Brain microvascular endothelial cell (primary cell): ENCODE measurements at regions not wholly inside any gene's neighbourhood (a gene's known extent, or its start where the extent isn't known, plus 50 kb on each side); places are given as distances from the start of the nearest gene placed in this dataset.

Experiments
- DNase-seq: peaks from one replicate; pipeline ENCODE4 v3.0.0-alpha.2; 2020
- H3K27ac ChIP-seq: fragments of 250-450 bp; sonication (Bioruptor Pico); 2 replicates; pipeline ENCODE4 v1.5.1; 2020; ENCODE audit warnings: mild to moderate bottlenecking, moderate library complexity
- H3K27me3 ChIP-seq: fragments of 250-450 bp; sonication (Bioruptor Pico); replicated peaks from 2 replicates; pipeline ENCODE4 v1.5.1; 2020; ENCODE audit warnings: mild to moderate bottlenecking
- H3K36me3 ChIP-seq: fragments of 250-450 bp; sonication (Bioruptor Pico); replicated peaks from 2 replicates; pipeline ENCODE4 v1.5.1; 2020; ENCODE audit warnings: mild to moderate bottlenecking
- H3K4me3 ChIP-seq: 2 replicates; pipeline ENCODE4 v1.5.1; 2011; ENCODE audit warnings: low read depth, mild to moderate bottlenecking, control low read depth, low read length, moderate library complexity
- in situ Hi-C: cut with HindIII; loops from 2 replicates; pipeline ENCODE4 v1.10.0; 2017; ENCODE audit warnings: low sequenced_read_pairs, low pct_ligation_motif_present
- TF ChIP-seq, protein P1 (sequence below): IDR thresholded peaks from 2 replicates; pipeline ENCODE4 v1.5.1; 2011; ENCODE audit warnings: low read depth, mild to moderate bottlenecking, moderate library complexity, low read length, control low read depth, inconsistent platforms; ENCODE audit errors: missing control alignments

DNA sequence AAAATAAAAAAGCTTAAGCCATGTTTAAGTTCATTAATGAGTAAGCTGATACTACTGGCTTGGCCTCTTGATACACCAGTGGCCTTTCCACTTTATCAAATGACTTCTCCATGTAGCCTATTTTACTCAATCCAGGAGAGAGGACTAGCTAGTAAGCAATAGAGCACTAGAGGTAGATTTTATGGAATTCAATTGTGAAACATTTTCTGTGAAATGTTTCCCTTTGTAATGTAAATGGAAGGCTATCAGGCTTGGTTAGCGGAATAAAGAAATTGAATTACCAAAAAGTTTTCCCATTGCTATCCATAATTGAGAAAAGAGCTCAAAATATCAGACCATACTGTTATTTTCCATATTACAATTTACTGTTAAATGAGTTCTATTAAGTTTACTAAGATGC, 515.4 kb upstream of the CDH2 start:
- no peak overlapping the region for H3K4me3 ChIP-seq
- no peaks in the 10 kb centered on the region for H3K36me3 ChIP-seq
- no peaks in the 10 kb centered on the region for H3K27me3 ChIP-seq

DNA sequence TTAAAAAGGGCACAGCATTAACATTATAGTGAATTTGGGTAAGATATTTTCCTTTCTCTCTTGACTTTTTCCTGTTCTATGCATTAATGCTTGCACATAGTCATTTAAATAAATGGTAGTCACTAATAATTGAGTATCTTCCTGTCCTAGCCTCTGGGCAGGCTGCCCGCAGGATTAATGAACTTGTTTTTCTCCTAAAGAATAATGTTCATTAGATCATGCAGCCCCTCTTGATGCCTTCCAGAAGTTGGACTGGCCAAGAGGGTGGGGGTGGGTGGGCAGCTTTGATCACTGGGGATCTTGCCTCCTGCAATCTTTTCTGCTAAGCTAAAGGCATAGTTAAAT, 514.5 kb upstream of the CDH2 start:
- Histone ChIP-seq H3K4me3 (no peak overlapping the region), H3K27ac (no peak overlapping the region), H3K36me3 (no peaks in the 10 kb centered on the region), H3K27me3 (no peaks in the 10 kb centered on the region)
- TF ChIP-seq, protein P1, sequence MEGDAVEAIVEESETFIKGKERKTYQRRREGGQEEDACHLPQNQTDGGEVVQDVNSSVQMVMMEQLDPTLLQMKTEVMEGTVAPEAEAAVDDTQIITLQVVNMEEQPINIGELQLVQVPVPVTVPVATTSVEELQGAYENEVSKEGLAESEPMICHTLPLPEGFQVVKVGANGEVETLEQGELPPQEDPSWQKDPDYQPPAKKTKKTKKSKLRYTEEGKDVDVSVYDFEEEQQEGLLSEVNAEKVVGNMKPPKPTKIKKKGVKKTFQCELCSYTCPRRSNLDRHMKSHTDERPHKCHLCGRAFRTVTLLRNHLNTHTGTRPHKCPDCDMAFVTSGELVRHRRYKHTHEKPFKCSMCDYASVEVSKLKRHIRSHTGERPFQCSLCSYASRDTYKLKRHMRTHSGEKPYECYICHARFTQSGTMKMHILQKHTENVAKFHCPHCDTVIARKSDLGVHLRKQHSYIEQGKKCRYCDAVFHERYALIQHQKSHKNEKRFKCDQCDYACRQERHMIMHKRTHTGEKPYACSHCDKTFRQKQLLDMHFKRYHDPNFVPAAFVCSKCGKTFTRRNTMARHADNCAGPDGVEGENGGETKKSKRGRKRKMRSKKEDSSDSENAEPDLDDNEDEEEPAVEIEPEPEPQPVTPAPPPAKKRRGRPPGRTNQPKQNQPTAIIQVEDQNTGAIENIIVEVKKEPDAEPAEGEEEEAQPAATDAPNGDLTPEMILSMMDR: no peak
- in situ Hi-C loops: no loop called here
- no peak for DNase-seq

More for the DNA sequence above, 515.4 kb upstream of the CDH2 start:
- in situ Hi-C loops: no loop called here
- no peak overlapping the region for H3K27ac ChIP-seq
- TF ChIP-seq, protein P1: no peak
- no peak for DNase-seq

DNA sequence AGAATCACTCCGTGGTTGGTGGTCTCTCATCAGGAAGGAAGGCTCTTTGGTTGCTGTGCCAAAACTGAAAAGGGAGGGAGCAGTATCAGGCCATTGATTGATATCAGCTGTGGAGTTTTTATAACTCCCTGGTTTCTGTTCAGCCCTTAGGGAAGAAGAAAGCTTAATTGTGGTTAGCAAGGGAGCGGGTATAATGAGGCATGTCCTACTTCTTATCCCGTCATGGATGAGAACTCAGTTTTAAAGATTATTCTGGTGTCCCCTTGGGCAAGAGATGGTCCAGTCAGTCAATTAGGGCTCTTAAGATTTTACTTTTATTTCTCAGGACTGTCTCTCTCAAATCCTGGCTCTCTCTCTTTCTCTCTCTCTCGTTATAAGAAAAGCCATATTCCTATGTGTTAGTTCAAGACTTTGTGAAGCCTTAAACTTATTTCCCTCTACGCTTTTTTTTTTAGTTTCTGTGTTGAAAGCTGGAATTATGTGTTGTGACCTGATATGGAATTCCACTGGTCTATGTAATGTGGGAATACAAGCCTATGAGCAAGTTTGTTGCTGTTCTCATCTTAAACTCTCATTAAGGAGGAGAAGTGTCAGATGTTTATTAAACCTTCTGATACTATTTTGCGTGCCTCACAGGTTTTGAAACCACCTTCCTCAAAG, 514.0 kb upstream of the CDH2 start:
- no peak overlapping the region for H3K27ac ChIP-seq
- H3K36me3 ChIP-seq: no peaks in the 10 kb centered on the region
- H3K27me3 ChIP-seq: no peaks in the 10 kb centered on the region
- in situ Hi-C loops: no loop called here
- TF ChIP-seq, protein P1: no peak
- DNase-seq: no peak
- H3K4me3 ChIP-seq: no peak overlapping the region

DNA sequence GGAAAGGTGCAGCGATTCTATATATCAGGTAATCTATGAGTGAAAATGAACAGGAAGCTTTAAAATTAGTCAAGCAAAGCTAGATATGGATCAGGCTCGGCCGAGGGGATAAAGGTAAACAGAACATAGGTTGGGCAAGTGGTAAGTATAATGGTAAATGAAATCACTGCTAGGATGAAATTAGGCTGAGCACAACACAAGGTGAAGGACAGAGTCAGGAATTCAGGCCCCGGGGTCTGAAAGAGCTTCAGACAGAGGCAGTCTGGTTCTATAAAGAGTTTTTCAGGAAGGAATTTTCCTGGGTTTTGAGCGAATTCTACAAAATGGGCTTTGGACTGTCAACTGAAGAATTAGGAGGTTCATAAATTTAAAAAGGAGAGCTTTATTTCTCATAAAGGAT, 513.2 kb upstream of the CDH2 start:
- TF ChIP-seq, protein P1: no peak
- in situ Hi-C loops: no loop called here

DNA sequence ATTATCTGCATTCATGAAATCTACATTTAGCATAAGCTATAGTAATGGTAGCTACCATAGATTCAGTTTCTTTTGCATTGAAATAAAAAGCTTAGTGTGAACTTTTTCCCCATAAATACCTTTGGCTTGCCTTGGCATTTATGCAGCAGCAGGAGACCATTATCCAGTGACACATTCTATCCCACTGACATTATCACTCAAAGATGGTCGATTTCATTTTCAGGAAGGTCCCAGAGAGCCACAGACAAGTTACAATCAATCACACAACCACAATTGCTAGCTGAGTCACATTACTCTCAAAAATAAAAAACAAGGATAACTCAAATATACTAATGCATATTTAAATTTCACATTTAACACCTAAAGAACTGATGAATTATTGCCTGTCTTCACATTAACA, 512.7 kb upstream of the CDH2 start:
- no peak overlapping the region for H3K4me3 ChIP-seq
- in situ Hi-C loops: no loop called here

More for the DNA sequence above, 513.2 kb upstream of the CDH2 start:
- DNase-seq: no peak
- Histone ChIP-seq H3K27me3 (no peaks in the 10 kb centered on the region), H3K36me3 (no peaks in the 10 kb centered on the region), H3K27ac (no peak overlapping the region), H3K4me3 (no peak overlapping the region)

More for the DNA sequence above, 512.7 kb upstream of the CDH2 start:
- no peaks in the 10 kb centered on the region for H3K36me3 ChIP-seq
- DNase-seq: no peak
- H3K27me3 ChIP-seq: no peaks in the 10 kb centered on the region
- H3K27ac ChIP-seq: no peak overlapping the region
- TF ChIP-seq, protein P1: no peak
